Common myeloid progenitor, CD34-positive (primary cell): ENCODE measurements at regions not wholly inside any gene's neighbourhood (a gene's known extent, or its start where the extent isn't known, plus 50 kb on each side); places are given as distances from the start of the nearest gene placed in this dataset.

Source experiments
- CTCF ChIA-PET: fragments of 350-600 bp; sonication (Branson Sonifier 250); formaldehyde crosslinking; loops from one replicate; lab custom pipeline; 2021; ENCODE audit warnings: antibody characterized with exemption; lab: Charles Lee
- POLR2A ChIA-PET: fragments of 350-600 bp; sonication (Branson Sonifier 250); formaldehyde crosslinking; loops from one replicate; lab custom pipeline; 2021; ENCODE audit warnings: antibody characterized with exemption; lab: Charles Lee
- DNase-seq, 3 donors: peaks; one replicate each; pipeline versions ENCODE4 v3.0.0 to v3.0.0-alpha.2; 2013
- H3K27ac ChIP-seq, 2 experiments: 1 replicate in 1 of 2; 2 replicates in 1 of 2; pipeline ENCODE4 v1.7.0; 2013; ENCODE audit warnings: inconsistent platforms in 2 of 2, low read length in 2 of 2, mild to moderate bottlenecking in 2 of 2, low read depth in 1 of 2, moderate library complexity in 1 of 2; ENCODE audit not compliant: severe bottlenecking in 2 of 2, insufficient read depth in 1 of 2, poor library complexity in 1 of 2
- H3K27me3 ChIP-seq, 5 experiments: replicated peaks in 2 of 5; 1 replicate in 3 of 5; 2 replicates in 2 of 5; pipeline versions ENCODE4 v1.6.1 to v1.7.0; 2013; ENCODE audit warnings: low read length in 4 of 5, mild to moderate bottlenecking in 2 of 5, moderate library complexity in 2 of 5, inconsistent platforms in 1 of 5; ENCODE audit not compliant: insufficient read depth in 5 of 5, control insufficient read depth in 4 of 5
- H3K36me3 ChIP-seq, 4 experiments: 1 replicate in 2 of 4; 2 replicates in 2 of 4; pipeline versions ENCODE4 v1.6.1 to v1.7.0; 2013; ENCODE audit warnings: low read length in 3 of 4, control low read depth in 1 of 4, mild to moderate bottlenecking in 1 of 4; ENCODE audit not compliant: control insufficient read depth in 4 of 4, insufficient read depth in 4 of 4
- H3K4me1 ChIP-seq, 4 experiments: 1 replicate in 3 of 4; 2 replicates in 1 of 4; pipeline versions ENCODE4 v1.6.1 to v1.7.1; 2013; ENCODE audit warnings: low read length in 3 of 4, mild to moderate bottlenecking in 3 of 4, control low read depth in 1 of 4, inconsistent platforms in 1 of 4, moderate library complexity in 1 of 4; ENCODE audit not compliant: control insufficient read depth in 4 of 4, insufficient read depth in 4 of 4; ENCODE audit errors: control extremely low read depth in 1 of 4
- H3K4me3 ChIP-seq, 7 experiments: 1 replicate in 4 of 7; 2 replicates in 3 of 7; pipeline versions ENCODE4 v1.5.1 to v1.7.0; 2013; ENCODE audit warnings: mild to moderate bottlenecking in 7 of 7, low read length in 6 of 7, moderate library complexity in 6 of 7, inconsistent platforms in 2 of 7, low read depth in 2 of 7, control low read depth in 1 of 7; ENCODE audit not compliant: insufficient read depth in 4 of 7, control insufficient read depth in 1 of 7; ENCODE audit errors: extremely low read depth in 1 of 7
- H3K9me3 ChIP-seq, 5 experiments: 1 replicate in 4 of 5; 2 replicates in 1 of 5; pipeline versions ENCODE4 v1.6.1 to v1.7.1; 2013; ENCODE audit warnings: low read length in 4 of 5, mild to moderate bottlenecking in 2 of 5, inconsistent platforms in 1 of 5, low read depth in 1 of 5, moderate library complexity in 1 of 5; ENCODE audit not compliant: control insufficient read depth in 4 of 5, insufficient read depth in 2 of 5; ENCODE audit errors: control extremely low read depth in 1 of 5
- WGBS: methylation state at CpG from one replicate; pipeline ENCODE4 v1.1.5; 2013; ENCODE audit not compliant: insufficient coverage; 5-methylcytosine and 5-hydroxymethylcytosine counted together

DNA sequence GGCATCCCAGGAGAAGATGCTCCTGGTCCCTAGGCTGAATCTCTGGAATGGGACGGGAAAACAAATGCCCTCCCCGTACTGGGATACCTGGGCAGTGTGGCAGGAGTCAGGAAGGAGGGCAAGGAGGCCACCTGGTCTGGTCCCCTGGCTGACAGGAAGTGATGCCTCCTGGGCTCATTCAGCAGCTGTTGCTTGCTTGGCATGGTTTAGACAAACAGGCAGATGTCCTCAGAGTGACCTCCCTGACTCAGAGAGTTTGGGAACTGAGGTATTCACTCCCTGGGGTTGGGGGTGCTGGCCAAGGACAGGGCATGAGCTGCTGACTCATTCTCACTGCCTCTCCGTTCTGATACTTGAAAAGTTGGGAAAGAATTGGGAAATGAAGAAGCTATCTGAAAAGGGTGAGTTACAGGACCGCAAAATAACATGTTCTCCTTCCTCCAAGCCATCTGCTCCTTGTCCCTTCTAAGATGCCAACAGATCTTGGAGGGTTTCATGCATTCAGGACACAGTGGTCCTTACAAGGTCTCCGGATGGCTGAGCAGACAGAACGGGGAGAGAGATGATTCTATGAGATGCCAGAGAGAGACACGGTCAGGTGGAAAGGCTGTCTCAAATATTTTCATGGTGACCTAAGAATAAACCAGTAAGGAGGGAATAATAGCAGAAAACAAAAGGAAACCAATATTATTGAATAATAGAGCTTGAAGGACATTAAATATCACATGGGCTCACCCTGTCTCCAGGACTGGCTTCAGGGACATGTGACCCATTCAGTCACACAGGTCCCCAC, 534.5 kb downstream of the BNC2 start:
- Histone ChIP-seq H3K4me3 (no peak overlapping the region), H3K4me1 (no peaks in the 10 kb centered on the region), H3K36me3 (no peaks in the 10 kb centered on the region), H3K27ac (no peak overlapping the region), H3K9me3 (peaks cover 0 to 4% (median 0%) of the 10 kb centered on the region in 5 experiments), H3K27me3 (no peaks in the 10 kb centered on the region)
- CTCF ChIA-PET = no interaction called here
- POLR2A ChIA-PET = no interaction called here
- DNase-seq = no peak
- 100% methylated on average over 7 of the region's 7 CpGs for WGBS

DNA sequence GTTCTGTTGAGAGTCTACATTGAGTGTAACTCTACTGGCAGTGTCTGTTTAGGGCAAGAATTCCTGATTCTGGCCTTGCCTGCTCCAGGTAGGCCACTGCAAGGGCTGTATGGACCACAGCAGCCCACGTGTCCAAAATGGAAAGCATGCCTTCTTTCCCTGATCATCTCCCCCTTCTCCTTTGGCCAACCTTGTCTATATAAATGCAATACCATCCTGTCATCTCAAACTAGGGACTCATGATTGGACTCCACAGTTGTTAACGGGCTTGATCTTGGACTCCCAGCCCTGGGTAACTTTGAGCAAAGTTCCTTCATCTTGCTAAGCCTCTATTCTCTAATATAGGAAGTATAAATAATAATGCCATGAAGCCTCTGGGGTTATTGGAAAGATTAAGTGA, 533.6 kb downstream of the BNC2 start:
- peaks cover 0 to 4% (median 0%) of the 10 kb centered on the region in 5 experiments for H3K9me3 ChIP-seq
- H3K27me3 ChIP-seq = no peaks in the 10 kb centered on the region
- H3K4me3 ChIP-seq = no peak overlapping the region
- POLR2A ChIA-PET = no interaction called here
- CTCF ChIA-PET = interaction anchor here (0.6 kb wide), 1 partner anchor 554 kb away, joined by 3 read pairs; no protein-coding TSS in a partner anchor
- H3K4me1 ChIP-seq = no peaks in the 10 kb centered on the region
- no peaks in the 10 kb centered on the region for H3K36me3 ChIP-seq
- no peak overlapping the region for H3K27ac ChIP-seq
- WGBS = 89% methylated on average over 1 of the region's 2 CpGs
- no peak for DNase-seq

DNA sequence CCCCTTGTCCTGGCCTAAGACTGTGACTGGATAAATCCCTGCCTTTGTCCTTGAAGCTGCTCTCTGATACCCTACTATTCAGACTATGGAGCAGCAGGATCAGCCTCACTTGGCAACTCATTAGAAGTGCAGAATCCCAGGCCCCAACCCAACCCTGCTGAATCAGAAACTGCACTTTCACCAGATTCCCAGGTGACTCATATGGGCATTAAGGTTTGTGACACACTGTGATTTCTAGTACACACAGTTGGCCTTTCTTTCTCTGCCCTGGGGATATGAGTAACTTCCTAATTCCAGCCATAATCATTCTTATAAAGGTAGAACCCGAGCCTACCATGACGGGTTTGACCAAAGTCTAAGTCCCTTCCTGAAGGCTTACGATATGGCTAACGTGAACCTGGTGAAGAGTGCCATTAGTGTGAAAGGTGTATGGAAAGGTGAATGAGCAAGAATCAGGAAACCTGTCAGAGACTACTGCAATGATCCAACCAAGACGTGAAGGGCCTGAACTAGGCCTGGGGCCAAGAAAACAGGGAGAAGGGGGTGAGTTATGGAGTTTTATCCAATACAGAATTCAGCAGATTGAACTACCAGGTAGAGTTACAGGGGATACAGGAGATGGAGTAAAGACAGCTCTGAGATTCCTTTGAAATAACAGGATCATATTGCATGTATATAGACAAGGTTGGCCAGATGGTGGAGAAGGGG, 533.0 kb downstream of the BNC2 start:
- Histone ChIP-seq H3K9me3 (peaks cover 0 to 4% (median 0%) of the 10 kb centered on the region in 5 experiments), H3K4me3 (no peak overlapping the region), H3K27me3 (no peaks in the 10 kb centered on the region), H3K27ac (no peak overlapping the region), H3K36me3 (no peaks in the 10 kb centered on the region), H3K4me1 (no peaks in the 10 kb centered on the region)
- 96% methylated on average over 5 of the region's 5 CpGs for WGBS
- ChIA-PET POLR2A (no interaction called here), CTCF (interaction anchor here (0.6 kb wide), 1 partner anchor 554 kb away, joined by 3 read pairs; no protein-coding TSS in a partner anchor)
- DNase-seq = no peak

DNA sequence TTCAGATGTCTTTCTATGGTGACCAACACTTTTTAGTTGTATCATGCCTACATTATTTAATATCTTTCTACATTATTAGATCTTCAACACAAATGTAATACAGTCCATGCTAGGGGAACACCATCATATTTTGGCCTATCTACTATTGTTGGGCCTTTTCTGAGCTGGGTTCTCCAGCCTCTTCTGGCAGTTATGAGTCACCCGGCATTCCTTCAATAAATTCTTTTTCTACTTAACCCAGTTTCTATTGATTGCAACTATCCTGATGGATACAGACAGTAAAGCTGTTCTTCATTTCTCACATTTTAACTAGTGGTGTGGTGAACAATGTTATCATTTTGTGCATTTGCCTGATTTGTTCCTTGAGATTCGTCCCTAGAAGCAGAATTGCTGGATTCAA, 529.3 kb downstream of the BNC2 start:
- Histone ChIP-seq H3K27ac (no peak overlapping the region), H3K36me3 (no peaks in the 10 kb centered on the region), H3K9me3 (peaks cover 0 to under 1% (median 0%) of the 10 kb centered on the region in 5 experiments), H3K4me3 (no peak overlapping the region), H3K4me1 (peaks cover 0 to 2% (median 0%) of the 10 kb centered on the region in 4 experiments), H3K27me3 (no peaks in the 10 kb centered on the region)
- DNase-seq = no peak
- 78% methylated on average over 1 of the region's 2 CpGs for WGBS
- ChIA-PET CTCF (no interaction called here), POLR2A (no interaction called here)

DNA sequence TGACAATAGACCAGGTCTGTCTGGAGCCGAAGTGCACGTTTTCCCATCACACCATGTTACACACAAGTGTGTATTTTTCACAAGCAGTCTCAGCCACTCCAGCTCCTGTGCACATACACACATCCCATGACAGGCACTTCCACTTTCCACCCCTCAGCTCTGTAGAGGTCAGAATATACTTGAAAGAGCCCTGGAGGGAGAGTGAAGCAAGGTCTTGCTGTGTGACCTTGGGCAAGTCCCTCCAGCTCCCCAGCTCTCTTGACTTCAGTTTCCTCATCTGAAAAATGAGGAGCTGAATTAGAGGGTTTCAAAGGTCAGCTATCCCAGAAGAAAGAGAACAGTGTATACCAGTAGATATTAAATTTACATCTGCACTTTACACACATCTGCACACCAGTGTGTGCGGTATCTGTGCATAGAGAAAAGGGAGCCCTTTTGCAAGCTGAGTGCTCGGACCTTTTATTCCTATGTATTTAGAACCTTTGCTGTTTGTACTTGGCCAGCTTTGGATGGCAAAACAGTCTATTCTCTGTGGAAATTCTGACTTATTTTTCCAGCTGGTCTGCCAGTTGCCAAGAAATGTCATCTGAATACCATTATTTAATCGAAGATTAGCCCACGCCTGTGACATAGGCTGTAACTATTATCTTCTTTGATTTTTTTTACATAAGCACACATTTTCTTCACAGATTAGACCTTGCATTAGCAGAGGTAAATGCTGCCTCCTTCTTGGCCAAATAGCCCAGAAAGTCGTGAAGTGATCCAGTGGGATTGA, 528.0 kb downstream of the BNC2 start:
- Histone ChIP-seq H3K36me3 (no peaks in the 10 kb centered on the region), H3K4me1 (peaks cover 0 to 2% (median 0%) of the 10 kb centered on the region in 4 experiments), H3K27me3 (no peaks in the 10 kb centered on the region), H3K4me3 (no peak overlapping the region), H3K27ac (no peak overlapping the region), H3K9me3 (no peaks in the 10 kb centered on the region)
- no peak for DNase-seq
- whole genome bisulfite sequencing = 96% methylated on average over 6 of the region's 7 CpGs
- ChIA-PET POLR2A (no interaction called here), CTCF (no interaction called here)

DNA sequence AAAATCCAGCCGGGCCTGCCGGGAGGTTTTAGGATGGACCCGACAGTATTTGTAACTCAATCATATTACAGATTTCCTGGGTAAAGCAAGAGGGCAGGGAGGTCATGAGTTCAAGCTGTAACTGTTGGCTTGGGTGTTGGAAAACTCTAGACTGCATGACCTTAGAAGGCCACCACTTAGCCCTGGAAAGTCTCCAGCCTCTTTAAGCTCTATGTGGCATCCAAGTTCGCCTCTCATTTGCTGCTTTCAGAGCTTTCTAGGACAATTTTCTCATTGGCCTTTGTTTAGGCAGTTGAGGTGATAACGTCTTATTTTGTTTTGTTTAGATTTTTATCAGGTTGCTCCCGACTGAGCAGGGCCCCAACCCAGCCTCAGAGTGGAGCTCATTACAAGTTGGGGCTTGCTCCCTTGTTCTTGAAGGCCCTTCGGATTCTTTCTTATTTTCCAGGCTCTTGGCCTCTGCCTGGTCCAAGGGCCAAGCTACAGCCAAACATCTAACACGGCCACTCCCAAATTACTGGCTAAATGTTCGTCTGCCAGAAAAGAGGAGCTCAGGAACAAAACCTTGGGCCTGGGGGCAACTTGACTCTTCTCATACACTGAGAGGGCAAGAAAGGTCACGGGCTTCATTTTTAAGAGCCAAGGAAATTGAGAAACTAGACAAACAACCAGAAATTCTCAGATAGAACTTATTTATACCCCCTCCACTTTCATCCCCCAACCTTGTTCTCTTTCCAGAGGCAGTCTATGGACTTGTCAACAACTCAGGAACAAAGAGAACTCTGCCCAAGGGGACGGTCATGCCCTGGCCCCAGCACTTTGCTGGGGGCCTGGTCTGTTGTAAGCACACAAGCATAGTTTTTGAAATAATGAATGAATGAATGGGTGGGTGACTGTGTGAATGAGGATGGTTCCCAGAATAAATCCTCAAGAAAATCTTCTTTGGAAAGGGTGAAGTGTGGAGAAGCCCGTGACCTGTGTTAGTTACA, 526.9 kb downstream of the BNC2 start:
- no peaks in the 10 kb centered on the region for H3K9me3 ChIP-seq
- H3K4me3 ChIP-seq = no peak overlapping the region
- ChIA-PET CTCF (no interaction called here), POLR2A (no interaction called here)
- H3K4me1 ChIP-seq = peaks cover 0 to 2% (median 0%) of the 10 kb centered on the region in 4 experiments
- no peak overlapping the region for H3K27ac ChIP-seq
- H3K36me3 ChIP-seq = no peaks in the 10 kb centered on the region
- no peak for DNase-seq
- no peaks in the 10 kb centered on the region for H3K27me3 ChIP-seq
- 98% methylated on average over 8 of the region's 12 CpGs for WGBS
